ENCODE measurements at regions not wholly inside any gene's neighbourhood (a gene's known extent, or its start where the extent isn't known, plus 50 kb on each side); places are given as distances from the start of the nearest gene placed in this dataset.

- no peak for TF ChIP-seq POLR2A (IDR thresholded peaks at IDR 0.05; ENCODE audit: control extremely low read depth in 1 of 2, low read depth in 2 of 2, low read length in 2 of 2)
- no peak for TF ChIP-seq RAD21 (IDR thresholded peaks at IDR 0.05 in 1 of 2, conservative IDR thresholded peaks at IDR 0.05 in 1 of 2; ENCODE audit: low read depth in 2 of 2, low read length in 2 of 2)
- TF ChIP-seq ZNF274 (IDR thresholded peaks at IDR 0.05; ENCODE audit: borderline replicate concordance, extremely low read depth, low read length), result no peak
- H3K79me2 ChIP-seq (ENCODE audit: control insufficient read depth in 1 of 2, insufficient read depth in 2 of 2, low read length in 2 of 2), result no peaks in the 10 kb centered on the region
- no peak overlapping the region for H3K56ac ChIP-seq (replicated peaks; ENCODE audit: insufficient read length, low read depth, low read length)
- no peak overlapping the region; the same call in 1 of the 2 replicates for H2AFZ ChIP-seq (ENCODE audit: low read length)
- WGBS, 2 experiments (ENCODE audit: extremely low coverage in 1 of 2, insufficient coverage in 1 of 2, insufficient read length in 1 of 2, insufficient replicate concordance in 2 of 2, low coverage in 1 of 2, low lambda C conversion rate in 2 of 2, missing lambda C conversion rate in 1 of 2), result 98% methylated on average over 5 of the region's 5 CpGs; no CpG with 5 or more reads in 1 of the 2 experiments
- no peak overlapping the region for H2AK5ac ChIP-seq (ENCODE audit: low read depth, low read length)
- H2BK5ac ChIP-seq (ENCODE audit: low read depth, low read length), result no peak overlapping the region
- H3K18ac ChIP-seq (ENCODE audit: extremely low read depth, low read length), result no peak overlapping the region
- H2BK12ac ChIP-seq (ENCODE audit: low read depth, low read length), result no peak overlapping the region
- H3K27me3 ChIP-seq (replicated peaks in 1 of 4; ENCODE audit: control insufficient read depth in 3 of 4, extremely low read depth in 1 of 4, insufficient read depth in 3 of 4, low read length in 3 of 4), result no peaks in the 10 kb centered on the region
- H4K8ac ChIP-seq (ENCODE audit: extremely low read depth, insufficient read depth, low read length), result no peak overlapping the region
- H2BK15ac ChIP-seq (ENCODE audit: low read length), result no peak overlapping the region
- POLR2A ChIA-PET (ENCODE audit: partially characterized antibody), result no interaction called here
- no peak overlapping the region for H3K4me3 ChIP-seq (ENCODE audit: extremely low read depth in 1 of 4, insufficient read depth in 2 of 4, low read depth in 3 of 4, low read length in 4 of 4)
- no peak for FAIRE-seq
- no peak overlapping the region for H4K91ac ChIP-seq (replicated peaks; ENCODE audit: insufficient read length, low read length)
- no peaks in the 10 kb centered on the region for H3K36me3 ChIP-seq (ENCODE audit: control insufficient read depth in 2 of 4, insufficient read depth in 4 of 4, low read length in 3 of 4)
- H3K14ac ChIP-seq (ENCODE audit: insufficient read length), result no peak overlapping the region
- no peak overlapping the region for H3K4me2 ChIP-seq (ENCODE audit: insufficient read depth in 1 of 2, low read depth in 2 of 2, low read length in 2 of 2)
- DNase-seq (ENCODE audit: low read depth in 1 of 2, low spot score in 2 of 2), result no peak
- no peak overlapping the region for H3K4ac ChIP-seq (replicated peaks; ENCODE audit: insufficient read length, low read depth, low read length)
- H3K9ac ChIP-seq (replicated peaks in 1 of 4; ENCODE audit: extremely low read depth in 1 of 4, low read depth in 3 of 4, low read length in 3 of 4), result no peak overlapping the region
- H3K9me3 ChIP-seq (ENCODE audit: insufficient read depth in 2 of 2, low read depth in 1 of 2, low read length in 1 of 2), result no peaks in the 10 kb centered on the region
- no peak overlapping the region for H2BK20ac ChIP-seq (ENCODE audit: low read length)
- H3K4me1 ChIP-seq (replicated peaks in 1 of 4; ENCODE audit: control insufficient read depth in 3 of 4, insufficient read depth in 4 of 4, low read length in 3 of 4), result peaks cover 0 to 3% (median 2%) of the 10 kb centered on the region in 4 experiments; a peak in 2 of 7 replicates
- no peaks in the 10 kb centered on the region for H4K20me1 ChIP-seq (replicated peaks in 1 of 2; ENCODE audit: control insufficient read depth in 1 of 2, insufficient read depth in 2 of 2, low read length in 2 of 2)
- no peaks in the 10 kb centered on the region for H3K23me2 ChIP-seq (ENCODE audit: low read depth, low read length)
- H3K23ac ChIP-seq (ENCODE audit: insufficient read length), result no peak overlapping the region
- no peak overlapping the region for H4K5ac ChIP-seq (ENCODE audit: insufficient read length, low read depth, low read length)
- H3K79me1 ChIP-seq (ENCODE audit: low read depth, low read length), result no peaks in the 10 kb centered on the region
- H2BK120ac ChIP-seq (replicated peaks; ENCODE audit: low read depth, low read length), result no peak overlapping the region
- CTCF ChIA-PET (ENCODE audit: partially characterized antibody), result interaction anchor here (0.9 to 1.0 kb wide), 2 partner anchors 10 to 51 kb away, joined by 3 read pairs; no protein-coding TSS in a partner anchor
- H3K27ac ChIP-seq (ENCODE audit: low read depth, low read length), result no peak overlapping the region
Measured at GRCh38 chr13:44825953-44826352, 163.3 kb downstream of the NUFIP1 start.
